NAMALWA (cell line): ENCODE measurements at regions not wholly inside any gene's neighbourhood (a gene's known extent, or its start where the extent isn't known, plus 50 kb on each side); places are given as distances from the start of the nearest gene placed in this dataset.
"Not testable (repeated sequence)": the region's sequence is repeated elsewhere in the genome, so short reads cannot be mapped to it uniquely, and the experiment has no call there.

Experiments used
- DNase-seq: peaks from one replicate; pipeline ENCODE4 v3.0.0-alpha.2; 2015; ENCODE audit warnings: low spot score

DNA sequence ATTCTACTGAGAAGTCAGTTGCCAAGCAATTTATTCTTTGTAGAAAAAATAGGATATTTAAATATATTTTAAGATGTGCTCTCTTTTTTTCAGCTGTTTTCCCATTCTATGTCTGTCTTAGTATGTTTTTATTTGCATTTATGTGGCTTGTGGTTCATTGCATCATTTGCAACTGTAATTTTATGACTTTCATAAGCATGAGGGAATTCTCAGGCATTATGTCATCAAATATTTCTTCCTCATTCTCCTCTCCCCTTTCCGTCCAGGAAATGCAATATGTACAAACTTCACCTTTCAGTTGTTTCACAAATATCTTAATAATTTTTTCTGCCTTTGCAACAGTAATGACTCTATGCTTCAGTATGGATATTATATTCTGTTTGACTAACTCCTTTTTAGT is 560.2 kb upstream of the LRATD1 start:
- DNase-seq = no peak

- no peak for DNase-seq
These were observed 557.8 kb upstream of the LRATD1 start for GRCh38 chr2:14074691-14075090.

GRCh38 chr2:14079576-14079975 is 552.9 kb upstream of the LRATD1 start:
- no peak for DNase-seq

GRCh38 chr2:14081521-14081920 is 551.0 kb upstream of the LRATD1 start:
- DNase-seq = no peak

GRCh38 chr2:14082640-14083039 is 549.9 kb upstream of the LRATD1 start:
- no peak for DNase-seq

GRCh38 chr2:14094592-14094991 is 537.9 kb upstream of the LRATD1 start:
- no peak for DNase-seq

- DNase-seq = not testable (repeated sequence)
These were observed 533.4 kb upstream of the LRATD1 start for GRCh38 chr2:14099101-14099500.

DNA sequence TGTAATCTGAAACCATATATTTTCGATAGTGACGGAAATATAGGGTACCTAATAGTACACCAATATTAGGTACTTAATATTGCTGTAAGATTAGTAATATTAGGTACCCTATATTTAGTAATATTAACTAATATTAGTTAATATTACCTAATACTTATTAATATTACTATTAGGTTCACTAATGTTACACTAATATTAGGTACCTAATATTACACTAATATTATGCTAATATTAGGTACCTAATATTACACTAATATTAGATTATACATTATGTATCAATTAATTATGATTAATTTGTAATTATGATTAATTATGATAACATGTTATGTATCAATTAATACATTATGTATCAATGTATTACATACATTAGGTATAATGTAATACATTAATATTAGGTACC is 518.2 kb upstream of the LRATD1 start:
- DNase-seq = no peak

- no peak for DNase-seq
These were observed 512.1 kb upstream of the LRATD1 start for GRCh38 chr2:14120376-14120775.

GRCh38 chr2:14123436-14124103 is 508.9 kb upstream of the LRATD1 start:
- no peak for DNase-seq

GRCh38 chr2:14125624-14126293 is 506.8 kb upstream of the LRATD1 start:
- DNase-seq = no peak

DNA sequence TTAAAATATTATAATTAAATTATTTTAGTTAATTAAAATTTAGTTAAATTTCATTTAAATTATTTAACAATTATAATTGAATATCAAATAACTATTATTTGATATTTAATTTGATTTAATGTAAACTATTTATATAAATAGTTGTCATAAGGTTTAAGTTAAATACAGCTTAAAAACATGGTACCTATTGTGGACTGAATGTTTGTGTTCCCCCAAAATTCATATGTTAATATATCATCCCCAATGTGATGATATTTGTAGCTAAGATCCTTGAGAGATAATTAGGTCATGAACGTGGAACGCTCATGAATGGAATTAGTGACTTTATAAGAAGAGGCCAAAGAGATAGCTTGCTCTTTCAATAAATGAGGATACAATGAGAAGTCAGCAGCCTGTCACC is 505.7 kb upstream of the LRATD1 start:
- no peak for DNase-seq

GRCh38 chr2:14127765-14128164 is 504.8 kb upstream of the LRATD1 start:
- DNase-seq = no peak

- DNase-seq = no peak
These were observed 500.1 kb upstream of the LRATD1 start for GRCh38 chr2:14132386-14132785.

DNA sequence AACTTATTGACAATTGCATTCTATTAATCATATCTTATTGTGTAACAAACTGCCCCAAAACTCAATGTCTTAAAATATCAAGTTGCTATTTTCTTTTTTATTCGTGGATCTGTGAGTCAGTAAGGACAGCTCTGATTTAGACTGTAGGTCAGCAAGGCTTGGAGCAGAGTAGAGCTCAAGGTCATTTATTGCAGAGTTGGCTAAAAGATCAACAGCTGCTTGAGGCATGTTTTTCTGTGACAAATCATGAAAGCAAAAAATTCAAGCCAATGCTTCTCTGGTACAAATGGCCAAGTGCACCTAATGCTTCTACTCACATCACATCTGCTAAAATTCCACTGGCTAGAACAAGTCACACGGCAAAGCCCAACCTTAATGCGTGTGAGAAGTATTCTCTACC is 497.7 kb upstream of the LRATD1 start:
- no peak for DNase-seq

GRCh38 chr2:14136030-14136429 is 496.5 kb upstream of the LRATD1 start:
- DNase-seq = no peak

- DNase-seq = no peak
These were observed 494.9 kb upstream of the LRATD1 start for GRCh38 chr2:14137643-14138042.

GRCh38 chr2:14140009-14140550 is 492.4 kb upstream of the LRATD1 start:
- DNase-seq = no peak

- DNase-seq = peak; percentile 17
These were observed 489.1 kb upstream of the LRATD1 start for GRCh38 chr2:14143435-14143834.

- DNase-seq = no peak
These were observed 484.3 kb upstream of the LRATD1 start for GRCh38 chr2:14148216-14148615.

- no peak for DNase-seq
These were observed 474.7 kb upstream of the LRATD1 start for GRCh38 chr2:14157816-14158215.

DNA sequence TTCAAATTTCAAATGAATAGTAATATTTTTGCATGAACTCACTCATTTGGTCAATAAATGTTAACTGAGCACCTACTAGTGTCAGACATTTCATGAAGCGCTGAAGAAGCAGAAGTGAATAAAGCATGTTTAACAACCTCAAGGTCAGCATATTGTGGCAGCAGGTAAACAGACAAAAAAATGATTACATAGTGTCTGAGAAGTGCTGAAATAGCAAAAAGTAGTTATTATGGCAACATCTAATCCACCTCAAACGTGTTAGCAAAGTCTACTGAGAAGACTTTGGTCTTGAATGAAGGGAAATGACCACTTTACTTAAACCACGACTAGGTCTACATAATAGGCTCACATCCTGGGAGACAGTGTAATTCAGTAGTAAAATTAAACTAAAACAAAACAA is 452.2 kb upstream of the LRATD1 start:
- DNase-seq = no peak

GRCh38 chr2:14182227-14182946 is 450.1 kb upstream of the LRATD1 start:
- no peak for DNase-seq
